VCaP (cell line): ENCODE measurements at regions not wholly inside any gene's neighbourhood (a gene's known extent, or its start where the extent isn't known, plus 50 kb on each side); places are given as distances from the start of the nearest gene placed in this dataset.

Source experiments
- H3K27ac ChIP-seq: fragments of 450-650 bp; 2 replicates; pipeline ENCODE4 v1.5.1; 2017
- TF ChIP-seq, protein P1 (sequence below): fragments of 450-650 bp; conservative IDR thresholded peaks from 2 replicates; pipeline ENCODE4 v1.5.1; 2017; ENCODE audit warnings: mild to moderate bottlenecking, moderate library complexity

GRCh38 chr12:67512061-67512460 lies 136.5 kb upstream of the DYRK2 start:
- TF ChIP-seq, protein P1, sequence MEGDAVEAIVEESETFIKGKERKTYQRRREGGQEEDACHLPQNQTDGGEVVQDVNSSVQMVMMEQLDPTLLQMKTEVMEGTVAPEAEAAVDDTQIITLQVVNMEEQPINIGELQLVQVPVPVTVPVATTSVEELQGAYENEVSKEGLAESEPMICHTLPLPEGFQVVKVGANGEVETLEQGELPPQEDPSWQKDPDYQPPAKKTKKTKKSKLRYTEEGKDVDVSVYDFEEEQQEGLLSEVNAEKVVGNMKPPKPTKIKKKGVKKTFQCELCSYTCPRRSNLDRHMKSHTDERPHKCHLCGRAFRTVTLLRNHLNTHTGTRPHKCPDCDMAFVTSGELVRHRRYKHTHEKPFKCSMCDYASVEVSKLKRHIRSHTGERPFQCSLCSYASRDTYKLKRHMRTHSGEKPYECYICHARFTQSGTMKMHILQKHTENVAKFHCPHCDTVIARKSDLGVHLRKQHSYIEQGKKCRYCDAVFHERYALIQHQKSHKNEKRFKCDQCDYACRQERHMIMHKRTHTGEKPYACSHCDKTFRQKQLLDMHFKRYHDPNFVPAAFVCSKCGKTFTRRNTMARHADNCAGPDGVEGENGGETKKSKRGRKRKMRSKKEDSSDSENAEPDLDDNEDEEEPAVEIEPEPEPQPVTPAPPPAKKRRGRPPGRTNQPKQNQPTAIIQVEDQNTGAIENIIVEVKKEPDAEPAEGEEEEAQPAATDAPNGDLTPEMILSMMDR: no peak
- H3K27ac ChIP-seq: no peak overlapping the region

- TF ChIP-seq, protein P1: no peak
- peak overlapping the region; percentile 43 for H3K27ac ChIP-seq
Observed at GRCh38 chr12:67514502-67514901, 134.0 kb upstream of the DYRK2 start.

DNA sequence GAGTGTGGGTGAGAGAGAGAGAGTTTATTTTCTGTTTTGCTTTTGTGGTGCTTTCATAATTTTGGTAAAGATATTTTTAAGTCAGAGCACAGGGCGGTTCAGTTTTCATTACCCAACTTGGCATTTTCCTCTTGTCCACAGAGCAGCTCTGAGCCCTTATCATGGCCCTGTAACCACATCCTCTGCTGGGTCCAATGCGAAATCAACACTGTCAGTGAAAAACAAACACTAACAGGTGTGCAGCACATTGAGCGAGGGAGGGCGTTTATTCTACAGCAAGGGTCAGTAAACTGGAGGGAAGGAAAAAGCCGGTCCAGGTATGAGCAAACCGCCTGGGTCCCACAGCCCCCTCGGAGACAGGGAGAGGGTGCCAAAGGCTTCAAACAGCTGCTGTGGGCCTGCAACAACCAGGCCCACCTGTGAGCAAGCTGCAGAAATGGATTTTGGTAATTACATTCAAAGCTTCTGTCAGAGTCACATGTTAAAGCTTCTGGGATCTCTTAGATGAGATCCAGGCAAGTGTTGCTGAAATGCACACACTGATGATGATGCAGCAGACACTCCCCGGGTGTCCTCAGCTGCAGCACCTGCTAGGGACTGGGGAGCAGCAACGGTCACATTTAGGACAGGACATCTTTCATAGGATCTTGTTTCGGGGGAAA lies 132.7 kb upstream of the DYRK2 start:
- H3K27ac ChIP-seq: peak overlapping the region; percentile 43
- TF ChIP-seq, protein P1: no peak

DNA sequence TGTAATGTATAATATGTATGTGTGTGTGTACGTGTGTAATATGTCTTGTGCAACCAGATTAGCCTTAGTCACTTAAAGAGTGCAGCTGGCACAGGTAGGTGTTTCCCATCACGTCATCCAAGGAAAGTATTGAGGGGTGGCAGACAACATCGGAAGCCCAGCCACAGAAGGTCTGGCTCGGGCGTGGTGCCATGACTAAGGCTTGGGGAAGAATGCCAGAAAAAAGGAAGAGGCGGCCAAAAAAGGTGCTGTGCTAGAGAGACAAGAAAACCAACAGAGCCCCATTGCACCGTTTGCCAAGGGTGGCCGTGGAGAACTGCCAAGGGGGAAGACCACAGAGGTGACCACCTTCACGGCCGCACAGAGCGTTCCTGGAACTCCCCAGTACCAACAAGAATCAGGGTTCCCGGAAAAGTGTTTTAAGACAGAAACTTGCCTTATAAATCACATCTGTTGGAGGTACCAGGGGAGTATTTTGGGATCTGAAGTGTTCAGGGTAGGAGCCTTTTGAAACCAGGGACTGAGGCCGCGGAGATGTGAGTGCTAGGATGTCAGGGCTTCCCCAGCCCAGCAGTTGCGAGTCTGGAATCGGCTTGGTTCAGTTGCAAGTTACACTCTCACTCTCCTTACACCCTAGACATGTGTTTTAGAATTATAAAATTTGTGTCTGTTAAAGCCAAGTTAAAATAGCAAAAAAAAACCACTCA lies 131.2 kb upstream of the DYRK2 start:
- no peak overlapping the region for H3K27ac ChIP-seq
- TF ChIP-seq, protein P1: no peak

GRCh38 chr12:67519484-67520433 lies 128.8 kb upstream of the DYRK2 start:
- peak overlapping the region; percentile 23; the same call in 1 of the 2 replicates for H3K27ac ChIP-seq
- TF ChIP-seq, protein P1: no peak

- TF ChIP-seq, protein P1: no peak
- H3K27ac ChIP-seq: no peak overlapping the region
Observed at GRCh38 chr12:67520606-67521005, 127.9 kb upstream of the DYRK2 start.

DNA sequence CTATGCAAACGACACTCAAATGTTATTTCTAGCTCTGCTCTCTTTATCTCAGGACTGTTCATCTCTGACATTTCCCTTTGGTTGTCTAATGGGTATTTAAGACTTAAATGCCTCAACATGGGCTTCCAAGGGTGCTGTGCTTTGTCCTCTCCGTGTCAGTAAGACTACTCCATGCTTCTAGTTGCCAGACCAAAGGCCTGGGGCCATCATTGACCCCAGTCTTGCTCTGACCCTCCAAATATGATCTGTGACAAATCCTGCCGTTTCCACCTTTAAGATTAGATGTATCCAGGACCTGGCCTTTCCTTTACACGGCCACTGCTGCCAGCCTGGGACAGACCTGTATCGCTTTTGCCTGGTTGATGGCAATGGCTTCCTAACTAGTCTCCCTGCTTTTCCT lies 126.3 kb upstream of the DYRK2 start:
- H3K27ac ChIP-seq: no peak overlapping the region
- TF ChIP-seq, protein P1: no peak
